Mucosa of stomach (tissue), 1 donor: ENCODE measurements at regions not wholly inside any gene's neighbourhood (a gene's known extent, or its start where the extent isn't known, plus 50 kb on each side); places are given as distances from the start of the nearest gene placed in this dataset.

Source experiments
- H3K27me3 ChIP-seq: one replicate; pipeline ENCODE4 v1.7.0; 2013; ENCODE audit warnings: mild to moderate bottlenecking, low read length; ENCODE audit not compliant: control insufficient read depth, insufficient read depth
- H3K36me3 ChIP-seq: one replicate; pipeline ENCODE4 v1.7.0; 2013; ENCODE audit warnings: low read length; ENCODE audit not compliant: control insufficient read depth, insufficient read depth
- H3K4me1 ChIP-seq: one replicate; pipeline ENCODE4 v1.7.0; 2013; ENCODE audit warnings: mild to moderate bottlenecking, low read length; ENCODE audit not compliant: control insufficient read depth, insufficient read depth
- H3K4me3 ChIP-seq: one replicate; pipeline ENCODE4 v1.7.0; 2013; ENCODE audit warnings: low read length
- H3K9ac ChIP-seq: one replicate; pipeline ENCODE4 v1.7.0; 2013; ENCODE audit warnings: mild to moderate bottlenecking, low read length, moderate library complexity
- H3K9me3 ChIP-seq: one replicate; pipeline ENCODE4 v1.7.0; 2013; ENCODE audit warnings: mild to moderate bottlenecking, low read length, moderate library complexity; ENCODE audit not compliant: control insufficient read depth
- donor health status: Pancreatic carcinoma.

GRCh38 chr1:42096554-42096953 is 56.7 kb upstream of the GUCA2B start:
- no peaks in the 10 kb centered on the region for H3K4me1 ChIP-seq

DNA sequence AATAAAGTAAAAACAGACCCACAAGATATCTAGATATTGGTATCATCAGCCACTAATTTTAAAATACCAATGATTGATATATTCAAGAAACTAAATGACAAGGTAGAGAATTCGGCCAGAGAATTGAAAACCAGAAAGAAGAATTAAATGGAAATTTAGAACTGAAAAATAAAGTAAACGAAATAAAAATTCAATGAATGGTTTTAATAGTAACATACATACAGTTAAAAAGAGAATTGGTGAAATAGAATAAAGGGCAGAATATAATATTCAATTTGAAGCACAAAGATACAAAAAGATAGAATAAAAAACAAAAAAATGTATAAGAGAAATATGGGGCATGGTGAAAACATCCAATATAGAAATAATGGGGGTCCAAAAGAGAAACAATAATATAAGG is 64.0 kb upstream of the GUCA2B start:
- Histone ChIP-seq H3K27me3 (no peaks in the 10 kb centered on the region), H3K9ac (no peak overlapping the region)

More at GRCh38 chr1:42096554-42096953, 56.7 kb upstream of the GUCA2B start:
- Histone ChIP-seq H3K36me3 (no peaks in the 10 kb centered on the region), H3K9me3 (no peaks in the 10 kb centered on the region), H3K9ac (no peak overlapping the region), H3K4me3 (no peak overlapping the region), H3K27me3 (no peaks in the 10 kb centered on the region)

GRCh38 chr1:42086146-42086545 is 67.1 kb upstream of the GUCA2B start:
- Histone ChIP-seq H3K4me3 (no peak overlapping the region), H3K9ac (no peak overlapping the region), H3K4me1 (peaks cover 8% of the 10 kb centered on the region), H3K27me3 (no peaks in the 10 kb centered on the region), H3K36me3 (no peaks in the 10 kb centered on the region), H3K9me3 (no peaks in the 10 kb centered on the region)

More for the DNA sequence above, 64.0 kb upstream of the GUCA2B start:
- Histone ChIP-seq H3K36me3 (no peaks in the 10 kb centered on the region), H3K4me1 (no peaks in the 10 kb centered on the region), H3K4me3 (no peak overlapping the region), H3K9me3 (no peaks in the 10 kb centered on the region)

- no peaks in the 10 kb centered on the region for H3K27me3 ChIP-seq
- peaks cover 8% of the 10 kb centered on the region for H3K4me1 ChIP-seq
- H3K36me3 ChIP-seq, result no peaks in the 10 kb centered on the region
- no peak overlapping the region for H3K4me3 ChIP-seq
- H3K9me3 ChIP-seq, result no peaks in the 10 kb centered on the region
- no peak overlapping the region for H3K9ac ChIP-seq
Observed at GRCh38 chr1:42085596-42085995, 67.6 kb upstream of the GUCA2B start.

DNA sequence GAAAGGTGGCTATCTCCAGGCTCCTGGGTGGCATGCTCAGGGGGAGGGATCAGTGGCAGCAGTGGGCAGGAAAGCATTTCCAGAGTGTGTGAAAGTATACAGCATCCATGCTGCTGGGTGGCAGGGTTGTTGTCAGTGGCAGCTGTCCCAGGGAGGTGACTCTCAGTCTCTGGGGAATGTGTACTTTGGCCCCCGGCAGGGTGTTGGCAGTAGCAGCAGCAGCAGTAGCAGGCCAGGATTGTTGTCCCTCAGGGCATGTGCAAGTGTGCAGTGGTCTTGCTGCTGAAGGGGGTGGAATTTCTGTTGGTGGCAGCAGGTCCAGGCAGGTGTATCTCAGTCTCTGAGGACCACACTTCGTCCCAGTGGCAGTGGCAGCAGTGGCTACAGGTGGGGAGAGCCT is 71.7 kb upstream of the GUCA2B start:
- H3K36me3 ChIP-seq, result no peaks in the 10 kb centered on the region
- no peak overlapping the region for H3K9ac ChIP-seq
- no peaks in the 10 kb centered on the region for H3K9me3 ChIP-seq
- H3K27me3 ChIP-seq, result no peaks in the 10 kb centered on the region
- H3K4me3 ChIP-seq, result no peak overlapping the region
- H3K4me1 ChIP-seq, result peaks cover 8% of the 10 kb centered on the region

DNA sequence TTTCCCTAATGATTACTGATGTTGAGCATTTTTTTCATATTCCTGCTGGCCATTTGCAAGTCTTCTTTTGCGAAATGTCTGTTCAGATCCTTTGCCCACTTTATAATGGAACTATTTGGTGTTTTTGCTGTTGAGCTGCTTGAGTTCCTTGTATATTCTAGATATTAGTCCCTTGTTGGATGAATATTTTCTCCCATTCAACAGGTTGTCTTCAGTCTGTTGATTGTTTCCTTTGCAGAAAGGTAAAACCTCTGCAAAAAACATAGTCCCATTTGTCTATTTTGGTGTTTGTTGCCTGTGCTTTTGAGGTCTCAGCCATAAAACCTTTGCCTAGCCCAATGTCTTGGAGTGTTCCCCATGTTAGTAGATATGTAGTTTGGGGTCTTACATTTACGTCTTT is 78.0 kb upstream of the GUCA2B start:
- no peaks in the 10 kb centered on the region for H3K9me3 ChIP-seq
- H3K4me3 ChIP-seq, result no peak overlapping the region
- H3K36me3 ChIP-seq, result no peaks in the 10 kb centered on the region
- H3K27me3 ChIP-seq, result no peaks in the 10 kb centered on the region
- no peaks in the 10 kb centered on the region for H3K4me1 ChIP-seq
- no peak overlapping the region for H3K9ac ChIP-seq

GRCh38 chr1:42070996-42071395 is 82.2 kb upstream of the GUCA2B start:
- H3K4me3 ChIP-seq, result no peak overlapping the region
- no peaks in the 10 kb centered on the region for H3K27me3 ChIP-seq
- H3K4me1 ChIP-seq, result no peaks in the 10 kb centered on the region
- no peak overlapping the region for H3K9ac ChIP-seq
- no peaks in the 10 kb centered on the region for H3K9me3 ChIP-seq
- H3K36me3 ChIP-seq, result no peaks in the 10 kb centered on the region

DNA sequence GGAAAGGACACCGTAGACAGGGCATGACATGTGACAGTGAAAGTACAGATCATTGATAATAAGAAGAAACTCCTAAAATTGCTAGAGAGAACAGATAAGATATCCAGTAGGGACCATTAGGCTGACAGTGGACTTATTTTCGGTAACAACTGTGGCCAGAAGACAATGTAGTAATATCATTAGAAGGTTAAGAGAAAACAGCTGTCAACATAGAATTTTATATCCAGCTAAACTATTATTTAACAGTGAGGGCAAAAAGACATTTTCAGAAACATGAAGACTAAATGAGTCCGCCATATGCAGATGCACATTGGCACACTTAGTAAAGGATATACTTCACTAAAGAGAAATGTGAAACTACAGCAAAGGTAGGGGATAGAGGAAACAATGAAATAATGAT is 95.4 kb upstream of the GUCA2B start:
- no peaks in the 10 kb centered on the region for H3K4me1 ChIP-seq
- H3K27me3 ChIP-seq, result no peaks in the 10 kb centered on the region
- H3K9me3 ChIP-seq, result no peaks in the 10 kb centered on the region
- no peak overlapping the region for H3K9ac ChIP-seq
- H3K36me3 ChIP-seq, result no peaks in the 10 kb centered on the region
- no peak overlapping the region for H3K4me3 ChIP-seq

DNA sequence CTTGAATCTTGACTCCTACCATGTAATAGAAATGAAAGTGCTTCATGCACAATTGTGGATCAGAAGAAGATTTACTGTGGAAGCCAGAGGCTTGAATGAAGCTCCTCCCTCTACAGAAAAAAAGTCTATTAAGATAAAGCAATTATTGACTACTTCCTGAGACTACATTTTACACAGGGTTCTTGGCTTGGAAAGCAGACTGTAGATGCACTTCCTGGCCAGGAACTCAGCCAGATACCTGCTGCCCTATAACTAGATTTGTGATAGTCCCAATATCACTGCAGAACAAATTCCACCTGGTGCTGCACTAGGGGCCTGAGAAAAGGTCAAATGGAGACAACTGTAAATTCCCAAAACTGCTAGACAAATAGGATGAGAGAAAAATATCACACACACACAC is 96.8 kb upstream of the GUCA2B start:
- no peaks in the 10 kb centered on the region for H3K27me3 ChIP-seq
- no peak overlapping the region for H3K4me3 ChIP-seq
- no peak overlapping the region for H3K9ac ChIP-seq
- no peaks in the 10 kb centered on the region for H3K9me3 ChIP-seq
- H3K4me1 ChIP-seq, result no peaks in the 10 kb centered on the region
- no peaks in the 10 kb centered on the region for H3K36me3 ChIP-seq

GRCh38 chr1:42055061-42055460 is 98.1 kb upstream of the GUCA2B start:
- no peaks in the 10 kb centered on the region for H3K4me1 ChIP-seq
- H3K36me3 ChIP-seq, result no peaks in the 10 kb centered on the region
- no peak overlapping the region for H3K4me3 ChIP-seq
- H3K9ac ChIP-seq, result no peak overlapping the region
- peaks cover 7% of the 10 kb centered on the region for H3K27me3 ChIP-seq
- H3K9me3 ChIP-seq, result no peaks in the 10 kb centered on the region

- no peak overlapping the region for H3K4me3 ChIP-seq
- no peaks in the 10 kb centered on the region for H3K36me3 ChIP-seq
- H3K27me3 ChIP-seq, result peaks cover 8% of the 10 kb centered on the region
- no peaks in the 10 kb centered on the region for H3K4me1 ChIP-seq
- H3K9me3 ChIP-seq, result no peaks in the 10 kb centered on the region
- no peak overlapping the region for H3K9ac ChIP-seq
Observed at GRCh38 chr1:42052072-42052699, 101.0 kb upstream of the GUCA2B start.

GRCh38 chr1:42047508-42047880 is 105.7 kb upstream of the GUCA2B start:
- no peak overlapping the region for H3K9ac ChIP-seq
- H3K4me3 ChIP-seq, result no peak overlapping the region
- H3K27me3 ChIP-seq, result peaks cover 8% of the 10 kb centered on the region
- no peaks in the 10 kb centered on the region for H3K36me3 ChIP-seq
- no peaks in the 10 kb centered on the region for H3K4me1 ChIP-seq
- H3K9me3 ChIP-seq, result no peaks in the 10 kb centered on the region
